GM23248 (cell line): ENCODE measurements at regions not wholly inside any gene's neighbourhood (a gene's known extent, or its start where the extent isn't known, plus 50 kb on each side); places are given as distances from the start of the nearest gene placed in this dataset.

Experiments used
- DNase-seq: peaks from one replicate; pipeline ENCODE4 v3.0.0-alpha.2; 2015
- H2AFZ ChIP-seq: fragments of 200-600 bp; sonication (generic); 2 replicates; pipeline ENCODE4 v1.6.1; 2016; ENCODE audit warnings: antibody characterized with exemption
- H3F3A ChIP-seq: fragments of 200-600 bp; sonication (generic); 2 replicates; pipeline ENCODE4 v1.6.1; 2016; ENCODE audit warnings: mild to moderate bottlenecking, antibody characterized with exemption, mixed run types; ENCODE audit not compliant: insufficient read depth
- H3K27ac ChIP-seq: fragments of 200-600 bp; sonication (generic); 2 replicates; pipeline ENCODE4 v1.5.1; 2016; ENCODE audit warnings: mild to moderate bottlenecking
- H3K27me3 ChIP-seq: fragments of 200-600 bp; sonication (generic); replicated peaks from 2 replicates; pipeline ENCODE4 v1.6.1; 2016; ENCODE audit warnings: mild to moderate bottlenecking; ENCODE audit not compliant: insufficient read depth
- H3K36me3 ChIP-seq: fragments of 200-600 bp; sonication (generic); 2 replicates; pipeline ENCODE4 v1.6.1; 2016; ENCODE audit warnings: low read depth, mild to moderate bottlenecking
- H3K4me1 ChIP-seq: fragments of 200-600 bp; sonication (generic); 2 replicates; pipeline ENCODE4 v1.6.1; 2016; ENCODE audit warnings: mild to moderate bottlenecking; ENCODE audit not compliant: insufficient read depth
- H3K4me2 ChIP-seq: fragments of 200-600 bp; sonication (generic); one replicate; pipeline ENCODE4 v1.6.1; 2016; ENCODE audit warnings: mild to moderate bottlenecking; ENCODE audit not compliant: unreplicated experiment
- H3K4me3 ChIP-seq: fragments of 200-600 bp; sonication (generic); 2 replicates; pipeline ENCODE4 v1.5.1; 2016; ENCODE audit warnings: mild to moderate bottlenecking
- H3K79me2 ChIP-seq: fragments of 200-600 bp; sonication (generic); 2 replicates; pipeline ENCODE4 v1.6.1; 2016; ENCODE audit warnings: mild to moderate bottlenecking; ENCODE audit not compliant: insufficient read depth
- H3K9ac ChIP-seq: fragments of 200-600 bp; sonication (generic); 2 replicates; pipeline ENCODE4 v1.6.1; 2016; ENCODE audit warnings: mild to moderate bottlenecking
- H3K9me2 ChIP-seq: fragments of 200-600 bp; sonication (generic); 2 replicates; pipeline ENCODE4 v1.6.1; 2016; ENCODE audit warnings: mixed run types, mild to moderate bottlenecking, moderate library complexity; ENCODE audit not compliant: insufficient read depth
- H3K9me3 ChIP-seq: fragments of 200-600 bp; sonication (generic); one replicate; pipeline ENCODE4 v1.6.1; 2017; ENCODE audit warnings: low read depth
- H4K20me1 ChIP-seq: fragments of 200-600 bp; sonication (generic); 2 replicates; pipeline ENCODE4 v1.6.0; 2016; ENCODE audit not compliant: insufficient read depth
- EZH2 ChIP-seq: fragments of 200-600 bp; sonication (generic); IDR thresholded peaks from 2 replicates; pipeline ENCODE4 v1.6.1; 2018; ENCODE audit warnings: antibody characterized with exemption, mild to moderate bottlenecking; ENCODE audit not compliant: insufficient read depth, poor library complexity, severe bottlenecking
- EZH2phosphoT487 ChIP-seq: fragments of 200-600 bp; sonication (generic); IDR thresholded peaks from 2 replicates; pipeline ENCODE4 v1.6.1; 2018; ENCODE audit warnings: antibody characterized with exemption, moderate library complexity, mild to moderate bottlenecking, low read depth; ENCODE audit not compliant: insufficient read depth
- WGBS, 2 experiments: methylation state at CpG; one replicate each; pipeline ENCODE4 v1.1.6; 2015 to 2017; ENCODE audit warnings: low lambda C conversion rate in 2 of 2, low coverage in 1 of 2; ENCODE audit errors: missing lambda C conversion rate in 2 of 2; 5-methylcytosine and 5-hydroxymethylcytosine counted together
- in situ Hi-C: fragments of 300-500 bp; cut with MboI; formaldehyde crosslinking; loops from 2 replicates; pipeline ENCODE4 v1.15.0; 2020

- in situ Hi-C loops: no loop called here
- no peak overlapping the region for H2AFZ ChIP-seq
- 94 to 100% methylated on average over 2 of the region's 2 CpGs for WGBS, 2 experiments
- H3K9me3 ChIP-seq: no peaks in the 10 kb centered on the region
- H3F3A ChIP-seq: 0 out of 2 replicates have a peak, but pooled peaks cover 11% of the 10 kb centered on the region
- DNase-seq: no peak
- H3K4me2 ChIP-seq: no peak overlapping the region
- no peak for TF ChIP-seq EZH2
- TF ChIP-seq EZH2phosphoT487: no peak
- H3K9me2 ChIP-seq: no peaks in the 10 kb centered on the region
- H3K36me3 ChIP-seq: no peaks in the 10 kb centered on the region
- H3K27me3 ChIP-seq: no peaks in the 10 kb centered on the region
- no peak overlapping the region for H3K9ac ChIP-seq
- H4K20me1 ChIP-seq: no peaks in the 10 kb centered on the region
- H3K27ac ChIP-seq: no peak overlapping the region
- H3K4me1 ChIP-seq: peaks cover 11% of the 10 kb centered on the region
- no peak overlapping the region for H3K4me3 ChIP-seq
- H3K79me2 ChIP-seq: no peaks in the 10 kb centered on the region
These were observed 126.7 kb downstream of the TES start for GRCh38 chr7:116337018-116337417.

- H3K36me3 ChIP-seq: no peaks in the 10 kb centered on the region
- H3K79me2 ChIP-seq: no peaks in the 10 kb centered on the region
- H3K9me3 ChIP-seq: no peaks in the 10 kb centered on the region
- H4K20me1 ChIP-seq: no peaks in the 10 kb centered on the region
- H3K4me3 ChIP-seq: no peak overlapping the region
- H3K27ac ChIP-seq: no peak overlapping the region
- H3K4me1 ChIP-seq: peaks cover 14% of the 10 kb centered on the region
- no peak for TF ChIP-seq EZH2
- no peak for TF ChIP-seq EZH2phosphoT487
- peaks cover 15% of the 10 kb centered on the region; the same call in 1 of the 2 replicates for H3F3A ChIP-seq
- no peak overlapping the region for H3K9ac ChIP-seq
- H3K4me2 ChIP-seq: no peak overlapping the region
- no peaks in the 10 kb centered on the region for H3K27me3 ChIP-seq
- DNase-seq: no peak
- H2AFZ ChIP-seq: no peak overlapping the region
- in situ Hi-C loops: no loop called here
- H3K9me2 ChIP-seq: no peaks in the 10 kb centered on the region
These were observed 127.5 kb downstream of the TES start for GRCh38 chr7:116337800-116338199.

- no peak overlapping the region for H3K4me2 ChIP-seq
- TF ChIP-seq EZH2 (no peak), EZH2phosphoT487 (no peak)
- H3K27ac ChIP-seq: no peak overlapping the region
These were observed 129.2 kb downstream of the TES start for GRCh38 chr7:116339564-116339963.

GRCh38 chr7:116340201-116340847 is 130.0 kb downstream of the TES start:
- no peaks in the 10 kb centered on the region for H4K20me1 ChIP-seq
- DNase-seq: no peak
- H2AFZ ChIP-seq: no peak overlapping the region
- in situ Hi-C loops: no loop called here
- no peaks in the 10 kb centered on the region for H3K9me2 ChIP-seq
- H3K36me3 ChIP-seq: no peaks in the 10 kb centered on the region
- H3K27ac ChIP-seq: no peak overlapping the region
- 84 to 86% methylated on average over 4 of the region's 4 CpGs for WGBS, 2 experiments
- no peaks in the 10 kb centered on the region for H3K27me3 ChIP-seq
- no peak overlapping the region for H3K4me3 ChIP-seq
- H3K4me1 ChIP-seq: peaks cover 14% of the 10 kb centered on the region
- H3K4me2 ChIP-seq: no peak overlapping the region
- TF ChIP-seq EZH2 (no peak), EZH2phosphoT487 (no peak)
- H3K79me2 ChIP-seq: no peaks in the 10 kb centered on the region
- H3K9ac ChIP-seq: no peak overlapping the region
- H3F3A ChIP-seq: peaks cover 15% of the 10 kb centered on the region; the same call in 1 of the 2 replicates
- H3K9me3 ChIP-seq: no peaks in the 10 kb centered on the region

More at GRCh38 chr7:116339564-116339963, 129.2 kb downstream of the TES start:
- Histone ChIP-seq H3F3A (peaks cover 15% of the 10 kb centered on the region; the same call in 1 of the 2 replicates), H3K4me1 (peaks cover 14% of the 10 kb centered on the region), H4K20me1 (no peaks in the 10 kb centered on the region), H3K79me2 (no peaks in the 10 kb centered on the region), H3K4me3 (no peak overlapping the region), H2AFZ (no peak overlapping the region), H3K9me3 (no peaks in the 10 kb centered on the region), H3K27me3 (no peaks in the 10 kb centered on the region), H3K36me3 (no peaks in the 10 kb centered on the region), H3K9ac (no peak overlapping the region), H3K9me2 (no peaks in the 10 kb centered on the region)
- in situ Hi-C loops: no loop called here
- DNase-seq: no peak
- WGBS, 2 experiments: 53 to 58% methylated on average over 3 of the region's 3 CpGs
